A673 (cell line): ENCODE measurements at regions not wholly inside any gene's neighbourhood (a gene's known extent, or its start where the extent isn't known, plus 50 kb on each side); places are given as distances from the start of the nearest gene placed in this dataset.

Experiments used
- BruUV-seq: library from RNA; stranded (reverse); fragments of 400-500 nt; replicated peaks from 2 replicates; lab custom pipeline; 2021; lab: Mats Ljungman, UMichigan
- CTCF ChIA-PET: fragments of 300-600 bp; sonication (Branson Sonifier 250); formaldehyde crosslinking; loops from one replicate; lab custom pipeline; 2022; ENCODE audit warnings: antibody characterized with exemption; lab: Charles Lee
- POLR2A ChIA-PET: fragments of 300-600 bp; sonication (Branson Sonifier 250); formaldehyde crosslinking; loops from one replicate; lab custom pipeline; 2022; ENCODE audit warnings: antibody characterized with exemption; ENCODE audit not compliant: low non-redundant PET; lab: Charles Lee
- DNase-seq: peaks from one replicate; pipeline ENCODE4 v3.0.0-alpha.2; 2015; ENCODE audit warnings: low spot score
- H3K27ac ChIP-seq: fragments of 200-600 bp; sonication (generic); 2 replicates; pipeline ENCODE4 v1.5.1; 2016; ENCODE audit warnings: mixed run types, low read depth, mild to moderate bottlenecking, mixed read lengths, antibody characterized with exemption, low read length; ENCODE audit not compliant: poor library complexity, severe bottlenecking
- H3K27me3 ChIP-seq: fragments of 200-600 bp; sonication (generic); replicated peaks from 2 replicates; pipeline ENCODE4 v1.6.1; 2017; ENCODE audit warnings: mixed run types, low read depth, mild to moderate bottlenecking, mixed read lengths, antibody characterized with exemption, low read length; ENCODE audit not compliant: insufficient read depth, poor library complexity
- H3K36me3 ChIP-seq: fragments of 200-600 bp; sonication (generic); 2 replicates; pipeline ENCODE4 v1.6.1; 2016; ENCODE audit warnings: mixed run types, mild to moderate bottlenecking, mixed read lengths, antibody characterized with exemption, low read length; ENCODE audit not compliant: insufficient read depth, poor library complexity, severe bottlenecking
- H3K4me1 ChIP-seq: fragments of 200-600 bp; sonication (generic); 2 replicates; pipeline ENCODE4 v1.6.1; 2017; ENCODE audit warnings: mixed run types, mild to moderate bottlenecking, mixed read lengths, antibody characterized with exemption, low read length; ENCODE audit not compliant: insufficient read depth, poor library complexity, severe bottlenecking
- H3K4me3 ChIP-seq: fragments of 200-600 bp; sonication (generic); 2 replicates; pipeline ENCODE4 v1.5.1; 2016; ENCODE audit warnings: low read depth, mixed run types, mild to moderate bottlenecking, mixed read lengths, low read length; ENCODE audit not compliant: poor library complexity, severe bottlenecking
- H3K9me3 ChIP-seq: fragments of 200-600 bp; sonication (generic); 2 replicates; pipeline ENCODE4 v1.6.1; 2016; ENCODE audit warnings: mixed run types, low read depth, mild to moderate bottlenecking, mixed read lengths, antibody characterized with exemption, low read length; ENCODE audit not compliant: poor library complexity, severe bottlenecking
- CTCF ChIP-seq: fragments of 300-800, 200-600 bp; sonication (generic); conservative IDR thresholded peaks from 2 replicates; pipeline ENCODE4 v1.5.1; 2017; ENCODE audit warnings: low read depth, mild to moderate bottlenecking, antibody characterized with exemption, low read length, moderate library complexity, mixed read lengths
- EZH2 ChIP-seq: fragments of 200-600 bp; sonication (generic); IDR thresholded peaks from 2 replicates; pipeline ENCODE4 v1.6.1; 2017; ENCODE audit warnings: borderline replicate concordance, low read depth, mild to moderate bottlenecking, mixed read lengths, antibody characterized with exemption, low read length; ENCODE audit not compliant: poor library complexity, severe bottlenecking
- intact Hi-C: fragments of 100-400 bp; cut with micrococcal nuclease; formaldehyde crosslinking; loops from one replicate; pipeline ENCODE4 v1.10.0; 2022; ENCODE audit not compliant: unreplicated experiment

GRCh38 chr2:75311521-75311920 is 112.2 kb upstream of the TACR1 start:
- CTCF ChIA-PET: interaction anchor here (0.6 kb wide), 1 partner anchor 1231 kb away, joined by 3 read pairs; no protein-coding TSS in a partner anchor
- Histone ChIP-seq H3K36me3 (no peaks in the 10 kb centered on the region), H3K9me3 (no peaks in the 10 kb centered on the region), H3K27ac (no peak overlapping the region), H3K4me3 (no peak overlapping the region), H3K4me1 (no peaks in the 10 kb centered on the region), H3K27me3 (no peaks in the 10 kb centered on the region)
- intact Hi-C loops: no loop called here
- TF ChIP-seq CTCF (no peak), EZH2 (no peak)
- no peak for DNase-seq
- no TSS peak for BruUV-seq
- POLR2A ChIA-PET: no interaction called here

GRCh38 chr2:75310876-75311275 is 111.6 kb upstream of the TACR1 start:
- CTCF ChIA-PET: no interaction called here
- no peaks in the 10 kb centered on the region for H3K9me3 ChIP-seq
- intact Hi-C loops: no loop called here
- TF ChIP-seq EZH2 (no peak), CTCF (no peak)
- DNase-seq: no peak
- H3K4me1 ChIP-seq: no peaks in the 10 kb centered on the region
- no peak overlapping the region for H3K27ac ChIP-seq
- H3K4me3 ChIP-seq: no peak overlapping the region
- no peaks in the 10 kb centered on the region for H3K36me3 ChIP-seq
- H3K27me3 ChIP-seq: no peaks in the 10 kb centered on the region
- POLR2A ChIA-PET: no interaction called here
- no TSS peak for BruUV-seq

- no peaks in the 10 kb centered on the region for H3K4me1 ChIP-seq
- ChIA-PET POLR2A (no interaction called here), CTCF (no interaction called here)
- H3K36me3 ChIP-seq: no peaks in the 10 kb centered on the region
- no TSS peak for BruUV-seq
- no peak for DNase-seq
- no peak overlapping the region for H3K4me3 ChIP-seq
- H3K27ac ChIP-seq: no peak overlapping the region
- intact Hi-C loops: no loop called here
- TF ChIP-seq CTCF (no peak), EZH2 (no peak)
- no peaks in the 10 kb centered on the region for H3K27me3 ChIP-seq
- H3K9me3 ChIP-seq: no peaks in the 10 kb centered on the region
Observed at GRCh38 chr2:75309596-75310463, 110.5 kb upstream of the TACR1 start.
